Gastroesophageal sphincter (tissue), 3 donors: ENCODE measurements at regions not wholly inside any gene's neighbourhood (a gene's known extent, or its start where the extent isn't known, plus 50 kb on each side); places are given as distances from the start of the nearest gene placed in this dataset.

ENCODE experiments used
- EP300 ChIP-seq: sonication (generic); formaldehyde crosslinking; IDR thresholded peaks from one replicate; pipeline ENCODE4 v1.6.1; 2017; ENCODE audit warnings: antibody characterized with exemption, mild to moderate bottlenecking
- POLR2A ChIP-seq, 2 donors: fragments of 450-650 bp; IDR thresholded peaks; one replicate each; pipeline ENCODE4 v1.6.1; 2017; ENCODE audit warnings: antibody characterized with exemption in 2 of 2, mild to moderate bottlenecking in 2 of 2, moderate library complexity in 1 of 2
- POLR2AphosphoS5 ChIP-seq: sonication (generic); formaldehyde crosslinking; IDR thresholded peaks from one replicate; pipeline ENCODE4 v1.6.1; 2017; ENCODE audit warnings: antibody characterized with exemption
- TF ChIP-seq, protein P1 (sequence below), 4 experiments: fragments of 200-600 bp in 2 of 4; fragments of 450-650 bp in 2 of 4; sonication (generic) in 1 of 4; IDR thresholded peaks; one replicate each; pipeline ENCODE4 v1.5.1; 2017 to 2019; ENCODE audit warnings: antibody characterized with exemption in 4 of 4, mild to moderate bottlenecking in 2 of 4, moderate library complexity in 2 of 4

- TF ChIP-seq, protein P1, sequence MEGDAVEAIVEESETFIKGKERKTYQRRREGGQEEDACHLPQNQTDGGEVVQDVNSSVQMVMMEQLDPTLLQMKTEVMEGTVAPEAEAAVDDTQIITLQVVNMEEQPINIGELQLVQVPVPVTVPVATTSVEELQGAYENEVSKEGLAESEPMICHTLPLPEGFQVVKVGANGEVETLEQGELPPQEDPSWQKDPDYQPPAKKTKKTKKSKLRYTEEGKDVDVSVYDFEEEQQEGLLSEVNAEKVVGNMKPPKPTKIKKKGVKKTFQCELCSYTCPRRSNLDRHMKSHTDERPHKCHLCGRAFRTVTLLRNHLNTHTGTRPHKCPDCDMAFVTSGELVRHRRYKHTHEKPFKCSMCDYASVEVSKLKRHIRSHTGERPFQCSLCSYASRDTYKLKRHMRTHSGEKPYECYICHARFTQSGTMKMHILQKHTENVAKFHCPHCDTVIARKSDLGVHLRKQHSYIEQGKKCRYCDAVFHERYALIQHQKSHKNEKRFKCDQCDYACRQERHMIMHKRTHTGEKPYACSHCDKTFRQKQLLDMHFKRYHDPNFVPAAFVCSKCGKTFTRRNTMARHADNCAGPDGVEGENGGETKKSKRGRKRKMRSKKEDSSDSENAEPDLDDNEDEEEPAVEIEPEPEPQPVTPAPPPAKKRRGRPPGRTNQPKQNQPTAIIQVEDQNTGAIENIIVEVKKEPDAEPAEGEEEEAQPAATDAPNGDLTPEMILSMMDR (IDR thresholded peaks at IDR 0.05) = no peak
- no peak for TF ChIP-seq POLR2A (IDR thresholded peaks at IDR 0.05)
- no peak for TF ChIP-seq POLR2AphosphoS5
- TF ChIP-seq EP300 = no peak
These were observed 944.3 kb downstream of the BRD1 start for GRCh38 chr22:48883211-48883960.
